Peyer's patch (tissue), 4 donors: ENCODE measurements at regions not wholly inside any gene's neighbourhood (a gene's known extent, or its start where the extent isn't known, plus 50 kb on each side); places are given as distances from the start of the nearest gene placed in this dataset.

ENCODE experiments used
- CTCF ChIP-seq, 6 experiments: fragments of 450-650 bp in 4 of 6; fragments of 200-600 bp in 2 of 6; sonication (generic) in 1 of 6; IDR thresholded peaks; one replicate each; pipeline ENCODE4 v1.5.1; 2017 to 2019; ENCODE audit warnings: antibody characterized with exemption in 6 of 6, mild to moderate bottlenecking in 3 of 6, moderate library complexity in 1 of 6
- POLR2A ChIP-seq, 2 donors: fragments of 450-650 bp; IDR thresholded peaks; one replicate each; pipeline ENCODE4 v1.5.1; 2017; ENCODE audit warnings: antibody characterized with exemption in 2 of 2, mild to moderate bottlenecking in 2 of 2, moderate library complexity in 2 of 2

GRCh38 chr5:156120777-156121176 is 206.2 kb upstream of the SGCD start:
- TF ChIP-seq CTCF (IDR thresholded peaks at IDR 0.05): no peak
- no peak for TF ChIP-seq POLR2A (IDR thresholded peaks at IDR 0.05)
